Neural cell (in vitro differentiated cells): ENCODE measurements at regions not wholly inside any gene's neighbourhood (a gene's known extent, or its start where the extent isn't known, plus 50 kb on each side); places are given as distances from the start of the nearest gene placed in this dataset.
"Not testable (repeated sequence)": the region's sequence is repeated elsewhere in the genome, so short reads cannot be mapped to it uniquely, and the experiment has no call there.

Experiments used
- H2AFZ ChIP-seq: fragments of 200-600, 300-800 bp; sonication (generic), shearing (Covaris generic); 2 replicates; pipeline ENCODE4 v1.6.0; 2014; ENCODE audit warnings: low read depth, mild to moderate bottlenecking, antibody characterized with exemption, low read length, moderate library complexity
- H3F3A ChIP-seq: fragments of 200-600 bp; shearing (Covaris generic); 2 replicates; pipeline ENCODE4 v1.6.1; 2016; ENCODE audit warnings: mild to moderate bottlenecking, moderate library complexity, mixed read lengths, antibody characterized with exemption, low read length; ENCODE audit not compliant: insufficient read depth, poor library complexity, severe bottlenecking
- H3K27ac ChIP-seq: fragments of 200-600, 300-800 bp; sonication (generic), shearing (Covaris generic); 2 replicates; pipeline ENCODE4 v1.5.1; 2014; ENCODE audit warnings: mild to moderate bottlenecking, low read length, moderate library complexity
- H3K27me3 ChIP-seq: fragments of 300-800, 200-600 bp; sonication (generic), shearing (Covaris generic); 2 replicates; pipeline ENCODE4 v1.6.0; 2014; ENCODE audit warnings: mild to moderate bottlenecking, low read depth, low read length, moderate library complexity; ENCODE audit not compliant: insufficient read depth
- H3K36me3 ChIP-seq: fragments of 300-800, 200-600 bp; sonication (generic), shearing (Covaris generic); 2 replicates; pipeline ENCODE4 v1.5.1; 2014; ENCODE audit warnings: mild to moderate bottlenecking, antibody characterized with exemption, low read length, moderate library complexity; ENCODE audit not compliant: insufficient read depth
- H3K4me2 ChIP-seq: fragments of 300-800, 200-600 bp; sonication (generic), shearing (Covaris generic); 2 replicates; pipeline ENCODE4 v1.6.0; 2014; ENCODE audit warnings: mild to moderate bottlenecking, low read length
- H3K4me3 ChIP-seq: fragments of 300-800, 200-600 bp; sonication (generic), shearing (Covaris generic); 2 replicates; pipeline ENCODE4 v1.5.1; 2014; ENCODE audit warnings: mild to moderate bottlenecking, low read length, moderate library complexity
- H3K79me2 ChIP-seq: fragments of 200-600 bp; shearing (Covaris generic); replicated peaks from 2 replicates; pipeline ENCODE4 v1.6.0; 2014; ENCODE audit warnings: mild to moderate bottlenecking, low read length, moderate library complexity; ENCODE audit not compliant: insufficient read depth
- H3K9ac ChIP-seq: fragments of 300-800, 200-600 bp; sonication (generic), shearing (Covaris generic); 2 replicates; pipeline ENCODE4 v1.6.1; 2016; ENCODE audit warnings: mild to moderate bottlenecking, low read length, mixed read lengths
- H3K9me2 ChIP-seq: fragments of 200-600 bp; shearing (Covaris generic); 2 replicates; pipeline ENCODE4 v1.6.1; 2016; ENCODE audit warnings: mild to moderate bottlenecking, low read length, mixed read lengths; ENCODE audit not compliant: insufficient read depth
- H3K9me3 ChIP-seq: fragments of 200-600, 300-800 bp; sonication (generic), shearing (Covaris generic); 2 replicates; pipeline ENCODE4 v1.6.1; 2016; ENCODE audit warnings: mild to moderate bottlenecking, mixed run types, low read length, moderate library complexity, mixed read lengths
- H4K20me1 ChIP-seq: fragments of 200-600 bp; shearing (Covaris generic); 2 replicates; pipeline ENCODE4 v1.6.1; 2016; ENCODE audit warnings: mild to moderate bottlenecking, mixed run types; ENCODE audit not compliant: insufficient read depth
- EP300 ChIP-seq: fragments of 450-650 bp; conservative IDR thresholded peaks from 2 replicates; pipeline ENCODE4 v1.6.1; 2014; ENCODE audit warnings: antibody characterized with exemption, mild to moderate bottlenecking, moderate library complexity; ENCODE audit not compliant: poor library complexity, severe bottlenecking
- EZH2 ChIP-seq: fragments of 200-600, 300-800 bp; shearing (Covaris generic), sonication (generic); IDR thresholded peaks from 2 replicates; pipeline ENCODE4 v1.6.1; 2014; ENCODE audit warnings: antibody characterized with exemption, low read length, borderline replicate concordance, mild to moderate bottlenecking; ENCODE audit not compliant: insufficient read depth, poor library complexity, severe bottlenecking
- MXI1 ChIP-seq: fragments of 450-650 bp; conservative IDR thresholded peaks from 2 replicates; pipeline ENCODE4 v1.6.1; 2014; ENCODE audit warnings: antibody characterized with exemption, mild to moderate bottlenecking; ENCODE audit not compliant: poor library complexity, severe bottlenecking
- POLR2AphosphoS5 ChIP-seq: IDR thresholded peaks from 2 replicates; pipeline ENCODE4 v1.6.1; 2012
- RAD21 ChIP-seq: fragments of 450-650 bp; conservative IDR thresholded peaks from 2 replicates; pipeline ENCODE4 v1.6.1; 2014; ENCODE audit warnings: antibody characterized with exemption, mild to moderate bottlenecking, moderate library complexity
- SMC3 ChIP-seq: fragments of 450-650 bp; conservative IDR thresholded peaks from 2 replicates; pipeline ENCODE4 v1.6.1; 2014; ENCODE audit warnings: antibody characterized with exemption, mild to moderate bottlenecking, moderate library complexity; ENCODE audit not compliant: poor library complexity
- TAF1 ChIP-seq: IDR thresholded peaks from 2 replicates; pipeline ENCODE4 v1.6.1; 2012; ENCODE audit warnings: low read depth
- TF ChIP-seq, protein P1 (sequence below): fragments of 450-650 bp; IDR thresholded peaks from 2 replicates; pipeline ENCODE4 v1.5.1; 2014; ENCODE audit warnings: antibody characterized with exemption, mild to moderate bottlenecking, moderate library complexity; ENCODE audit not compliant: poor library complexity, severe bottlenecking
- TF ChIP-seq, protein P2 (sequence below): IDR thresholded peaks from 2 replicates; pipeline ENCODE4 v1.6.1; 2012; ENCODE audit warnings: borderline replicate concordance

DNA sequence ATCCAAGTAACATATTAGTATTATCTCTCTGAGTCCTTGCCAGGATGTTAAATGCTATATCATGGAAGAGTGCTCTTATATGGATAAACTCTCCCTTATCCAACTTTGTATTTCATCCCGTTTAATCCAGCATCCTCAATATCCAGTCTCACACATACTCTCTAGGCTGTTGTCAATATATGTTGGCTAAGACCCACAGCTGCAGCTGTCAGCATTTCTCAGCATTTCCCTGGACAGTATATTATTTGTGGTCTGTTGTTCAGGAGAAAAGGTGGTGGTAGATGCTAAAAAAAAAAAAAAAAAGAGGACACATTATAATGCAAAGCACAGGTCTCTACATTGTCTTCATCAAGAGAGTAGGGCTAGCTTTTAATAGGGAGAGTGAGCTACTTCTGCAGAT is 1368.0 kb upstream of the ZEB2 start:
- TF ChIP-seq, protein P1, sequence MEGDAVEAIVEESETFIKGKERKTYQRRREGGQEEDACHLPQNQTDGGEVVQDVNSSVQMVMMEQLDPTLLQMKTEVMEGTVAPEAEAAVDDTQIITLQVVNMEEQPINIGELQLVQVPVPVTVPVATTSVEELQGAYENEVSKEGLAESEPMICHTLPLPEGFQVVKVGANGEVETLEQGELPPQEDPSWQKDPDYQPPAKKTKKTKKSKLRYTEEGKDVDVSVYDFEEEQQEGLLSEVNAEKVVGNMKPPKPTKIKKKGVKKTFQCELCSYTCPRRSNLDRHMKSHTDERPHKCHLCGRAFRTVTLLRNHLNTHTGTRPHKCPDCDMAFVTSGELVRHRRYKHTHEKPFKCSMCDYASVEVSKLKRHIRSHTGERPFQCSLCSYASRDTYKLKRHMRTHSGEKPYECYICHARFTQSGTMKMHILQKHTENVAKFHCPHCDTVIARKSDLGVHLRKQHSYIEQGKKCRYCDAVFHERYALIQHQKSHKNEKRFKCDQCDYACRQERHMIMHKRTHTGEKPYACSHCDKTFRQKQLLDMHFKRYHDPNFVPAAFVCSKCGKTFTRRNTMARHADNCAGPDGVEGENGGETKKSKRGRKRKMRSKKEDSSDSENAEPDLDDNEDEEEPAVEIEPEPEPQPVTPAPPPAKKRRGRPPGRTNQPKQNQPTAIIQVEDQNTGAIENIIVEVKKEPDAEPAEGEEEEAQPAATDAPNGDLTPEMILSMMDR: no peak
- TF ChIP-seq EP300 (no peak), TAF1 (no peak), MXI1 (no peak), EZH2 (no peak), SMC3 (no peak), RAD21 (no peak), POLR2AphosphoS5 (no peak)
- TF ChIP-seq, protein P2, sequence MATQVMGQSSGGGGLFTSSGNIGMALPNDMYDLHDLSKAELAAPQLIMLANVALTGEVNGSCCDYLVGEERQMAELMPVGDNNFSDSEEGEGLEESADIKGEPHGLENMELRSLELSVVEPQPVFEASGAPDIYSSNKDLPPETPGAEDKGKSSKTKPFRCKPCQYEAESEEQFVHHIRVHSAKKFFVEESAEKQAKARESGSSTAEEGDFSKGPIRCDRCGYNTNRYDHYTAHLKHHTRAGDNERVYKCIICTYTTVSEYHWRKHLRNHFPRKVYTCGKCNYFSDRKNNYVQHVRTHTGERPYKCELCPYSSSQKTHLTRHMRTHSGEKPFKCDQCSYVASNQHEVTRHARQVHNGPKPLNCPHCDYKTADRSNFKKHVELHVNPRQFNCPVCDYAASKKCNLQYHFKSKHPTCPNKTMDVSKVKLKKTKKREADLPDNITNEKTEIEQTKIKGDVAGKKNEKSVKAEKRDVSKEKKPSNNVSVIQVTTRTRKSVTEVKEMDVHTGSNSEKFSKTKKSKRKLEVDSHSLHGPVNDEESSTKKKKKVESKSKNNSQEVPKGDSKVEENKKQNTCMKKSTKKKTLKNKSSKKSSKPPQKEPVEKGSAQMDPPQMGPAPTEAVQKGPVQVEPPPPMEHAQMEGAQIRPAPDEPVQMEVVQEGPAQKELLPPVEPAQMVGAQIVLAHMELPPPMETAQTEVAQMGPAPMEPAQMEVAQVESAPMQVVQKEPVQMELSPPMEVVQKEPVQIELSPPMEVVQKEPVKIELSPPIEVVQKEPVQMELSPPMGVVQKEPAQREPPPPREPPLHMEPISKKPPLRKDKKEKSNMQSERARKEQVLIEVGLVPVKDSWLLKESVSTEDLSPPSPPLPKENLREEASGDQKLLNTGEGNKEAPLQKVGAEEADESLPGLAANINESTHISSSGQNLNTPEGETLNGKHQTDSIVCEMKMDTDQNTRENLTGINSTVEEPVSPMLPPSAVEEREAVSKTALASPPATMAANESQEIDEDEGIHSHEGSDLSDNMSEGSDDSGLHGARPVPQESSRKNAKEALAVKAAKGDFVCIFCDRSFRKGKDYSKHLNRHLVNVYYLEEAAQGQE: no peak

DNA sequence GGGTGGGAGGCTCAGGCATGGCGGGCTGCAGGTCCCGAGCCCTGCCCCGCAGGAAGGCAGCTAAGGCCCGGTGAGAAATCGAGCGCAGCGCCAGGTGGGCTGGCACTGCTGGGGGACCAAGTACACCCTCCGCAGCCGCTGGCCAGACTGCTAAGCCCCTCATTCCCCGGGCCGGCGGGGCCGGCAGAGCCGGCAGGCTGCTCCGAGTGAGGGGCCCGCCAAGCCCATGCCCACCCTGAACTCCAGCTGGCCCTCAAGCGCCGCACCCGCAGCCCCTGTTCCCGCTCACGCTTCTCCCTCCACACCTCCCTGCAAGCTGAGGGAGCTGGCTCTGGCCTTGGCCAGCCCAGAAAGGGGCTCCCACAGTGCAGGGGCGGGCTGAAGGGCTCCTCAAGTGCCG is 1361.1 kb upstream of the ZEB2 start:
- H3K9ac ChIP-seq, H3K9me3 ChIP-seq, H3K4me2 ChIP-seq, H3K4me3 ChIP-seq, H3K27me3 ChIP-seq, H4K20me1 ChIP-seq, H3K27ac ChIP-seq, H3K79me2 ChIP-seq, H3F3A ChIP-seq, H3K9me2 ChIP-seq, H3K36me3 ChIP-seq, H2AFZ ChIP-seq: not testable (repeated sequence)

More for the DNA sequence above, 1368.0 kb upstream of the ZEB2 start:
- Histone ChIP-seq H3K27ac (no peak overlapping the region), H3K4me3 (no peak overlapping the region), H3K9me2 (no peaks in the 10 kb centered on the region), H2AFZ (no peak overlapping the region), H3K27me3 (no peaks in the 10 kb centered on the region), H4K20me1 (no peaks in the 10 kb centered on the region), H3K9ac (no peak overlapping the region), H3K4me2 (no peak overlapping the region), H3K36me3 (no peaks in the 10 kb centered on the region), H3K79me2 (no peaks in the 10 kb centered on the region), H3K9me3 (no peaks in the 10 kb centered on the region), H3F3A (no peaks in the 10 kb centered on the region)

DNA sequence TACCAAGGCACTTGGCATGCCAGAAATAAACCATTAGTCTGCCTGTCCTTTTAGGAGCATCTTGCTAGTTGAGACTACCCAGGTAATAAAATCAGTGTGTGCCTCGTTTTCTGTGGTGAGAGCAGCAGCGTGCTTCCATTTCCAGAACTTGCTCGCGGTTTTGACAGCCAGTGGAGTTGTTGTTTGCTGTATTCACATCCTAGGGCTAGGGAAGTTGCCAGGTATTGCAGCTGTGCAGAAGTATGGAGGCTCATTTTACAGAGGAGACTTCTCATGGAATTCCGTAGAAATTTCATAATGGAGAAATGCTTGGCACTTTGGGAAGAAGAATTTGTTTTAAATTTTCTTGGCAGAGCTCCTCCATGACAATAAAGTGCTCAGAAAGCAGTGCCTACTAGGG is 1355.1 kb upstream of the ZEB2 start:
- no peaks in the 10 kb centered on the region for H3K9me2 ChIP-seq
- no peaks in the 10 kb centered on the region for H3F3A ChIP-seq
- H3K27ac ChIP-seq: no peak overlapping the region
- no peak overlapping the region for H3K4me3 ChIP-seq
- H3K36me3 ChIP-seq: no peaks in the 10 kb centered on the region
- TF ChIP-seq EZH2: no peak
- TF ChIP-seq SMC3: no peak
- TF ChIP-seq, protein P2: no peak
- TF ChIP-seq POLR2AphosphoS5: no peak
- no peak for TF ChIP-seq RAD21
- TF ChIP-seq, protein P1: no peak
- no peak for TF ChIP-seq MXI1
- no peak for TF ChIP-seq TAF1
- no peak for TF ChIP-seq EP300
- H3K9me3 ChIP-seq: no peaks in the 10 kb centered on the region
- no peaks in the 10 kb centered on the region for H3K79me2 ChIP-seq
- H4K20me1 ChIP-seq: no peaks in the 10 kb centered on the region
- H3K9ac ChIP-seq: no peak overlapping the region
- H3K27me3 ChIP-seq: no peaks in the 10 kb centered on the region
- H2AFZ ChIP-seq: no peak overlapping the region
- no peak overlapping the region for H3K4me2 ChIP-seq
